ENCODE measurements at regions not wholly inside any gene's neighbourhood (a gene's known extent, or its start where the extent isn't known, plus 50 kb on each side); places are given as distances from the start of the nearest gene placed in this dataset.

DNA sequence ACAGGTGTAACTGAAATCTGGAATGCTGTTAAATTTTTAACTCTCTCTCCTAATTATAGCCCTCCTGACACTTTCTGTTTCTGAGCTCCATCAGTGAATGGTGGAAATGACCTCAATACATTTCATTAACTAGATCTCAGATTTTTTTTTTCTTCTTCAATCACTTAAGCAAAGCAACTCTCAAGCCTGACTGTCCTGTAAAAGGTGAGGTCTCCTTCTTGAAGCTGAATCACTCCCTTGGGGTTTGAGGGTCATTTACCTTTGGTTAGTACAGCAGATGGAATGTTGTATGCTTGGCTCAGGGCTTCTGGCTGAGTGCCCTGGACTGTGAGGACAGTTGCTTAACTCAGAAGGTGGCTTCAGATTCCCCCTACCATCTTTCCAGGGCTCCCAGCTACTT is 518.7 kb downstream of the PTPRC start:
- TF ChIP-seq, protein P1, sequence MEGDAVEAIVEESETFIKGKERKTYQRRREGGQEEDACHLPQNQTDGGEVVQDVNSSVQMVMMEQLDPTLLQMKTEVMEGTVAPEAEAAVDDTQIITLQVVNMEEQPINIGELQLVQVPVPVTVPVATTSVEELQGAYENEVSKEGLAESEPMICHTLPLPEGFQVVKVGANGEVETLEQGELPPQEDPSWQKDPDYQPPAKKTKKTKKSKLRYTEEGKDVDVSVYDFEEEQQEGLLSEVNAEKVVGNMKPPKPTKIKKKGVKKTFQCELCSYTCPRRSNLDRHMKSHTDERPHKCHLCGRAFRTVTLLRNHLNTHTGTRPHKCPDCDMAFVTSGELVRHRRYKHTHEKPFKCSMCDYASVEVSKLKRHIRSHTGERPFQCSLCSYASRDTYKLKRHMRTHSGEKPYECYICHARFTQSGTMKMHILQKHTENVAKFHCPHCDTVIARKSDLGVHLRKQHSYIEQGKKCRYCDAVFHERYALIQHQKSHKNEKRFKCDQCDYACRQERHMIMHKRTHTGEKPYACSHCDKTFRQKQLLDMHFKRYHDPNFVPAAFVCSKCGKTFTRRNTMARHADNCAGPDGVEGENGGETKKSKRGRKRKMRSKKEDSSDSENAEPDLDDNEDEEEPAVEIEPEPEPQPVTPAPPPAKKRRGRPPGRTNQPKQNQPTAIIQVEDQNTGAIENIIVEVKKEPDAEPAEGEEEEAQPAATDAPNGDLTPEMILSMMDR (tag by site-specific recombination; IDR thresholded peaks at IDR 0.05): no peak
- TF ChIP-seq MYNN (tag by site-specific recombination; IDR thresholded peaks at IDR 0.05; ENCODE audit: borderline replicate concordance): no peak

Measured in HEK293 (cell line).